ENCODE measurements at regions not wholly inside any gene's neighbourhood (a gene's known extent, or its start where the extent isn't known, plus 50 kb on each side); places are given as distances from the start of the nearest gene placed in this dataset.
"Not testable (repeated sequence)": the region's sequence is repeated elsewhere in the genome, so short reads cannot be mapped to it uniquely, and the experiment has no call there.

- no peak for DNase-seq
Observed at GRCh38 chr21:26320596-26320995, 150.0 kb upstream of the APP start.

GRCh38 chr21:26307640-26308039 lies 137.1 kb upstream of the APP start:
- DNase-seq = no peak

- DNase-seq = no peak
Observed at GRCh38 chr21:26297851-26298250, 127.3 kb upstream of the APP start.

GRCh38 chr21:26293141-26293946 lies 122.8 kb upstream of the APP start:
- no peak for DNase-seq

GRCh38 chr21:26288026-26288425 lies 117.5 kb upstream of the APP start:
- DNase-seq = no peak

GRCh38 chr21:26284531-26284930 lies 114.0 kb upstream of the APP start:
- no peak for DNase-seq

GRCh38 chr21:26282058-26282457 lies 111.5 kb upstream of the APP start:
- no peak for DNase-seq

- DNase-seq = no peak
Observed at GRCh38 chr21:26281506-26281905, 110.9 kb upstream of the APP start.

GRCh38 chr21:26280775-26281174 lies 110.2 kb upstream of the APP start:
- DNase-seq = peak; percentile 98

- no peak for DNase-seq
Observed at GRCh38 chr21:26280148-26280547, 109.6 kb upstream of the APP start.

- DNase-seq = no peak
Observed at GRCh38 chr21:26275801-26276200, 105.2 kb upstream of the APP start.

GRCh38 chr21:26273686-26274313 lies 103.2 kb upstream of the APP start:
- no peak for DNase-seq

- DNase-seq = no peak
Observed at GRCh38 chr21:26267389-26267788, 96.8 kb upstream of the APP start.

GRCh38 chr21:26246073-26246472 lies 75.5 kb upstream of the APP start:
- no peak for DNase-seq

GRCh38 chr21:26245428-26245827 lies 74.9 kb upstream of the APP start:
- no peak for DNase-seq

- DNase-seq = no peak
Observed at GRCh38 chr21:26238646-26239045, 68.1 kb upstream of the APP start.

- no peak for DNase-seq
Observed at GRCh38 chr21:26236281-26236680, 65.7 kb upstream of the APP start.

- not testable (repeated sequence) for DNase-seq
Observed at GRCh38 chr21:26233297-26233696, 62.7 kb upstream of the APP start.

GRCh38 chr21:26232491-26232890 lies 61.9 kb upstream of the APP start:
- not testable (repeated sequence) for DNase-seq

GRCh38 chr21:26227130-26227529 lies 56.6 kb upstream of the APP start:
- DNase-seq = no peak

- DNase-seq = no peak
Observed at GRCh38 chr21:26226724-26227123, 56.2 kb upstream of the APP start.

- no peak for DNase-seq
Observed at GRCh38 chr21:26225046-26225445, 54.5 kb upstream of the APP start.

GRCh38 chr21:26224366-26224765 lies 53.8 kb upstream of the APP start:
- DNase-seq = no peak

Measured in DMS 273 treated with DMSO at 0.1 percent for 48 hours (cell line).